NB4 (cell line): ENCODE measurements at regions not wholly inside any gene's neighbourhood (a gene's known extent, or its start where the extent isn't known, plus 50 kb on each side); places are given as distances from the start of the nearest gene placed in this dataset.

ENCODE experiments used
- CTCF ChIP-seq: IDR thresholded peaks from one replicate; pipeline ENCODE4 v1.5.1; 2012; ENCODE audit warnings: low read depth, low read length
- MYC ChIP-seq: IDR thresholded peaks from 2 replicates; pipeline ENCODE4 v1.6.1; 2011; ENCODE audit warnings: low read depth, low read length
- POLR2A ChIP-seq: IDR thresholded peaks from 2 replicates; pipeline ENCODE4 v1.6.1; 2011; ENCODE audit warnings: mild to moderate bottlenecking; ENCODE audit not compliant: insufficient read length; ENCODE audit errors: extremely low read depth

DNA sequence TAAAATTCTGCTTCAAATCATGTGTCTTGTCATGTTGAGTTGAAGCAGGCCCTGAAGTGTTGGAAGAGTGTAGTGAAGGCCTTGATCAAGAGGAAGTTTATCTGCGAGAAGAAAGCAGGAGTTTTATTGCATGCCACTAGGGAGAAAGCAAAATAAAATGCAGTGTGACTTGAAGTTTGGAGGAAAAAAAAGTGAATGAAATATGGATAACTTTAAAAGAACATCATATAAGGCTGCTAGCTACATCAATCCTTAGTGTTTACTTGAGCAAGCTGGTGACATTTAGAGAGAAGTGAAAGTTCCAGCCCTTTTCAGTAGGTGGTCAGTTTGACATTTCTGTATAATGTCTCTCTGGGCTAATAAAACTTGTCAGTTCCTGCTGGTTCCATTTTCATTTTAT, 841.1 kb downstream of the TMTC2 start:
- TF ChIP-seq POLR2A, result no peak
- no peak for TF ChIP-seq CTCF
- TF ChIP-seq MYC, result no peak
